NT2/D1 (cell line): ENCODE measurements at regions not wholly inside any gene's neighbourhood (a gene's known extent, or its start where the extent isn't known, plus 50 kb on each side); places are given as distances from the start of the nearest gene placed in this dataset.

Source experiments
- SUZ12 ChIP-seq: IDR thresholded peaks from 2 replicates; pipeline ENCODE4 v1.6.1; 2011; ENCODE audit not compliant: insufficient read length, insufficient read depth; ENCODE audit errors: extremely low read depth
- YY1 ChIP-seq: IDR thresholded peaks from 2 replicates; pipeline ENCODE4 v1.6.1; 2011; ENCODE audit not compliant: insufficient read length, insufficient read depth

GRCh38 chrX:54639346-54640102 lies 109.5 kb downstream of the GNL3L start:
- TF ChIP-seq YY1 (no peak), SUZ12 (no peak)
